ENCODE measurements at regions not wholly inside any gene's neighbourhood (a gene's known extent, or its start where the extent isn't known, plus 50 kb on each side); places are given as distances from the start of the nearest gene placed in this dataset.
"Not testable (repeated sequence)": the region's sequence is repeated elsewhere in the genome, so short reads cannot be mapped to it uniquely, and the experiment has no call there.

DNA sequence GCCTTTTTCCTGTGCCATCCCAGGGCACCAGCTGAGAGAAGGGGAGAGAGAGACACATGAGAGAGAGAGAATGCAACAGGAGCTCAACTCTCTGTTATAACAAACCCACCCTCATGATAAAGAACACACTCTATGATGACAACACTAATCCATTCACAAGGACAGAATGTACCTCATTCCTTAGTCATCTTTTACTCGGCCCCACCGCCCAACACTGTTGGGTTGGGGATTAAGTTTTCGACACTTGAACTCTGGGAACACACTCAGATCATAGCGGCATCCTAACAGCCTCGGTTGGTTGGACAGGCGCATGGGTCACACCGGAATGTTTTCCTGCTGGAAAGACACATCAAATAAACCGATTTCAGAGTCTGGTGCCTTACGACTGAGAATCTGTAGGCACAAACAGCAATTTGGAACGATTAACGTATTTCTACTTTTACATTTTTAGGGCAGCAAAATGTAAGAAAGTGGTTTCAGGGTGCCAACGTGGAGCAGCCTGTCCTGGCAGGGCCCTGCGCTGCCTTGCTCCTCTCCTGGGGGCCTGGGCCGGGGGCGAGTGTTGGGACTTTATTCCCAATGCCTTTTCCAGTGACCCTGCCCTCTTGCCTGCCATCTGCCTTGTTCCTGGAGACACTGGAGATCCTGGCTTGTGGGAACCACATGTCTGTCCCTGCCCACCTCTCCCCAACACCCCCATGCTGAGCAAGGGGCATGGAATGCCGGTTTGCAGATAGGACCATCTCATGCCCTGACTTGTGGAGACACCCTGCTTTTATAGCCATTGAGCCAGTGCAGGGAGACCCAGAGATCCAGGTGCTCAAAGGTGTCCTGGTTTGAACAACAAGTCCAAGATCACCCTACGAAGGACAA is 287.0 kb downstream of the TCERG1L start:
- DNase-seq (ENCODE audit: low read depth in 4 of 4, low spot score in 1 of 4), result no peak

DNA sequence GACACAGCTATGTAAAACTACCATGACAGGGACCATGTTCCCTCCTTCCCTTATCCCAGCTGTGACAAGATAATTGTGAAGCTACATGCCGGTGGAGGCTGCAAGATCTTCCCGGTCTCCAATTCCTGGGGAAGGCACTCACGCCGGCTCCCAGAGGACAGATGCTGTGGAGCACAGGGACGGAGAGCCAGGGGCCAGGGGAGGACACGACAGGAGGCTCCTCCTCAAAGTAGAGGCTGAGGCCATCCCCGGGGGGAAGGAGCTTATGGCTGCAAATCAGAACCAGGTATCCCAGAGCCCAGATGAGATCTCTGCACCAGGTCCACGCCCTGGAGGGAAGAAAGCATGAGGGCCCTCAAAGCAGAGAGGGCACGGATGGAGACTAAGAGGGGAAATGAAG is 286.2 kb downstream of the TCERG1L start:
- DNase-seq (ENCODE audit: low read depth in 4 of 4, low spot score in 1 of 4), result no peak

DNA sequence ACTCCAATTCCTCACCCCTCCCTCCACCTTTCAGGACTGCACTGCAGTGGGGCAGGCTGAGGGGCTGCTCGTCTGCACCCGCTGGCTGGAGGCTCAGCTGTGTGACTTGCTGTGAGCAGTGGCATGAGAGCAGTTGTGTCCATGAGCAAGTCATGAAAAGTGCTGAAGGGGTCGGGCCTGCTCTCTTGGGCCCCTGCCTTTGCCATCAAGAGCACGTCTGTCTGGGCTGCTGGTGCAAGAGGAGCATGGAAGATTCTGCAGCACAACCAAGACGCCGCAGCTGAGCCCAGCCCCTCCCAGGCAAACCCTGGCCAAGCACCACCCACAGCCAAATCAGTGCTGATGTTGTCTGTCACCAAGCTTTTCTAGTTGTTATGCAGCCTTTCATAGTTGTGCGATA is 284.3 kb downstream of the TCERG1L start:
- no peak for DNase-seq (ENCODE audit: low read depth in 4 of 4, low spot score in 1 of 4)

DNA sequence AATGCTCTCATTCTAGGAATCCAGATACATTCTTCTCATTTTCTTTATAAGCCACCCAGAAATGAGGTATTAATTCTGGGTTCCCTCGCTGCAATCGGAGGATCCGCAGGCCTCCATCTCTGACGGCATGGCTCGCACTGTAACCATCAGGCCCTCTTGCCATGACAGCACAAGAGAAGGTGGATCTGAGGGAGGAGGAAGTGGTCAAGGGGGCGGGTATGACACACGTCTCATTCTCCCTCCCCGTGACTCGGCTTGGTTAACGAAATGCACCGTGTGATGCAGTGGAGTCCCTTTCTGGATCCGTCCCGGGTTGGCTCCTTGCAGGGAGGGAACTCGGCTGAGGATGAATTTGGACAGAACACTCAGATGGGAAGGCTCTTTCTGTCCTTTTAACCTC is 280.2 kb downstream of the TCERG1L start:
- no peak for DNase-seq (ENCODE audit: low read depth in 4 of 4, low spot score in 1 of 4)

DNA sequence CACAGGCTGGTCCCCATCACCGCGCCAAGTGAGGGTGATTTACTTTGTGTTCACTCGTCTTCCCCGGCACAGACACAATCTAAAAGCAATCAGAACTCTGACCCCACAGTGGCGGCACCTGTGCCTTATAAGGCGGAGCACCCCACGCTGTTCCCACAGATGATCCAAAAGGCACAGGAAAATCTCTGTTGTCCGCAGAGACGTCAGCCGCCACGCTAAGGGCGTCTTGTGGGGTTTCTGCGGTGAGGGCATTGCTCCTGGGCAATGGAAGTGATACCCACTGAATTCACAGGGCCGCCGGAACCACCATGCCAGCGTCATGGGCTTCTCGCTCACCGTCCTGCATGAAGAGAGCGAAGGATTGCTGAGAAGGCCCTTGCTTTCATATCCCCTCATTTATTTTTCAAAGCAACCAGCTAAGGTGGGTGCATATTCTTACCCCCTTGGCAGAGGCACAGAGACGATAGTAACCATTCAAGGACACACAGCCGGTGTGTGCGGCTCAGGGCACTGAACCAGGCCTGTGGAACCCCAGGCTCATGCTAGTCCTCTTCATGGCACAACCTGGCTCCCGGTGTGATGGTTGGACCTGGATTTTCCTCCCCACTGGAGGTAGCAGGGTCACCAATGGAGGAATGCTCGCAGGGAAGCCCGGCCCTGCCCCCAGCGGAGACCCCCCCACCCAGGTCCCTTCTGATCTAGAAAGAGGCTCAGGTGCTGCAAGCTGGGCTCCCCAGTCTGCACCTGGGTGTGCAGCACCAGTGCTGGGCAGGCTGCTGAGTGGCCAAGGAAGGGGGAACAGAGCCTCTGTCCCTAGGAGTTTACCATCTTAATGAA is 279.0 kb downstream of the TCERG1L start:
- DNase-seq (ENCODE audit: low read depth in 4 of 4, low spot score in 1 of 4), result no peak

DNA sequence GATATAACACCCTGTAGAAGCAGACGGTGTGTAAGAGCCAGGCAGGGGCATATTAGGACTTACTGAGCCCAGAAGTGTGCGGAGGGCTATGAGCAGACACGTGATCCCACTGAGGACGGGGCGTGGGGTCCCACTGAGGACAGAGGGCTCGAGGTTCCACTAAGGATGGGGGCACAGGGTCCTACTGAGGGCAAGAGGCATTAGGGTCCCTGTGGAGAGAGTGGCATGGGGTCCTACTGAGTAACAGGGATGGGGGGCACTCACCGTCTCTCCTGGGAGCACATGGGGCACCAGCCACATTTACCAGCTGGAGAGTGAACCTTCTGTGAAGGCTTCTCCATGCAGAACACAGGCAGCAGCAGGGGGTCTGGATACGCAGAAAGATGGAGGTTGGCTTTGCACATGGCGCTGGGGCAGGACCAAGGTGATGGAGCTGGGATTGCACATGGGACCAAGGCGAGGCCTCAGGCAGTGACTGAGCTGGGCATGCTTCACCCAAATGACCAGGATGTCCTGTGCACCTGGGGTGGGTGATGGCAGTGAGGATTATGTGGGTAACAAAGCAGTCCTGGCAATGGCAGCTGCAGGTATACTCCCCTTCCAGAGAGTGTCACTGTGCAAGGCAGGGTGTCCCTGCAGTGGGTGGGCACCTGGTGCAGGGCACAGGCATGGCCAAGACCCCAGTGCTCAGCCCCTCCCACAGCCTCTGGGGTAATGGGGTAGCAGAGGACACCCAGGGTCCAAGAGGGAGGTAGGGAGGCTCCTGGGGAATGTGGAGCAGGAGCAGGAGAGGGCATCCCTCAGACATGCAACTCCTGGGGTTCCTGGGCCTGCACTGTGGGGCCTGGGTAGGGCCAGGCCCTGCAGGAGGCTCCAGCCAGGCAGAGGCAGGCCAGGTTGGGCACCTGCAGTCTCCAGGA is 278.1 kb downstream of the TCERG1L start:
- DNase-seq (ENCODE audit: low read depth in 4 of 4, low spot score in 1 of 4), result no peak

DNA sequence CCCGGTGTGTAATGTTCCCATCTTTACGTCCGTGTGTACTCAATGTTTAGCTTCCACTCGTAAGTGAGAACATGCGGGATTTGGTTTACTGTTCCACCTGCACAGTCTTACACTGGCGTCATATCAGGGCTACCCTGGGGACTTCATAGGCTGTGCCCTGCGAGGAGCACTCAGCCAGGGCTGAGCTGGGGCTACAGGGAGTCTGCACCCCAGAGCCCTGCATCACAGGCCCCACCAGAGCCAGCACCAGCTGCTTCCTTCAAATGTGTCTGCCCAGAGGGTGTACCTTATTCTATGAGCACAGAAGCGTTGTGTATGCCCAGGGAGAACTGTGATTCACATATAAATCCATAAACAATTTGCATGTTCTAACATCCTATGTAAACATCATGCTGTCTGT is 277.1 kb downstream of the TCERG1L start:
- no peak for DNase-seq (ENCODE audit: low read depth in 4 of 4, low spot score in 1 of 4)

DNA sequence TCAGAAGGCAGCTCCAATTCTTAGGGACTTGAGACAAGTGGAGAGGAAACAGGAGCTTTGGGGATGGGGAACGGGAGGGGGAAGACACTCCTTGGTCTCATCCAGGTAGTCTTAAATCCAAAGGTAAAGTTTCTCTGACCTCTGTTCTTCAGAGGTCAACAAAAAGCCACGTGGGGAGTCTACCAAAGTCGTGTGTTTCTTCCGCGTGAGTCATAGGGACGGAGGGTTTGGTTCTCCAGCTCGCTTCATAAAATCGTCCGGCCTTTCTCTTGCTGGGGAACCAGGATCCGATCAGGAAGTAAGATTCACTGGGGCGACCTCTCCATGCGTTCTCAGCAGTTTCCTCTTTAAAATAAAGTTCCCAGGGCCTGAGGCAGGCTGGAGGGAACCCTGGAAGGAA is 275.7 kb downstream of the TCERG1L start:
- DNase-seq (ENCODE audit: low read depth in 4 of 4, low spot score in 1 of 4), result no peak

DNA sequence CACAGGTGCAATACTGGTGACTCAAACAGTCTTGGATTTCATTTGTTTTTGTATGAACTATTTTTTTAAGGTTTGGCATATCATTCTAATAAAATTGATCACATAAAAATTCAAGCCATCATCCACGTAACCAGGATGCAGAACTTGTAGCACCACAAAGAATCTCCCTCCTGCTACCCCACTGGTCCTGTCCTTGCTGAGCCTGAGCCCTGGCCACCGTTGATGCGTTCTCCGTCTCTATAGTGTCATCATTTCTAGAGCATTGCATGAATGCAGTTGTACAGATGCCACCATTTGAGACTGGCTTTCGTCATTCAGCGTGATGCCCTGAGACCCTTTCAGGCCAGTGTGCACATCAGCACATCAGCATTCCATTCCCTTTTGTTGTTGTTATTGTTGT is 273.5 kb downstream of the TCERG1L start:
- no peak for DNase-seq (ENCODE audit: low read depth in 4 of 4, low spot score in 1 of 4)

DNA sequence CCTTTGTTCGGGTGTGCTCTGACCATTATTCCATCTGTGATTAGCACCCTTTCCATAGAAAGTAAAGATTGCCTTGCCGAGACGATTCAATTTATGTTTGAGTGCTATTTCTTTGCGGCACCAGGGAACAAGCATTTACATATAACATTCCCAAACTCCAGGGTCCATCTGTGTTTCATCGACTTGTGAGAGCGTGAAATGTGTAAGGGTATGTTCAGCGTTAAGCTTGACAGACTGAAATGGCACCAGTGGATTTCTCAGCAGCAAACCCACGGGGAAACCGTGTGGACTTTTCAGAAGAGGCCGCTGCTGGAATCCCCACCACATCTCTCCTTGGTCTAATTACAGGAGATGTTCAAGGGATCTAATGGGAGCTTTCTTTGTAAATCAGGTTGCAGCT is 270.5 kb downstream of the TCERG1L start:
- DNase-seq (ENCODE audit: low read depth in 4 of 4, low spot score in 1 of 4), result no peak

DNA sequence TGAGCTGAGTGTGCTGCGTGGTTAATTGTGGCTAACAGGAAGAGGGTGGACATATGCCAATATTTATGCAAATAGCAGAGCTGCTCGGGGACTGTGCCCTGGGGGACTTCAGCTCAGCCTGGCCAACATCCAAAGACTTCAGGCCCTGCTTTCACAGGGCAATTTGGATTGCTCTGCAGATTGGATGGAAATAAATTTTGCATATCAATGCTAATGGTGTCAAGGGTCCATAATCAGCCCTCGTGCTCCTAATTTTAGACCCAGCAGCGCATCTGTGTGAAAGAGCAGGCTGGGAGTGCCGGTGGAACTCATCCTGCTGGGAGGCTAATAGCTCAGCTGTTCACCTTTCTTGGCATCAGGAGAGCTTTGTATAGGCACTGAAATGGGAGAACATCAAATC is 270.1 kb downstream of the TCERG1L start:
- no peak for DNase-seq (ENCODE audit: low read depth in 4 of 4, low spot score in 1 of 4)

DNA sequence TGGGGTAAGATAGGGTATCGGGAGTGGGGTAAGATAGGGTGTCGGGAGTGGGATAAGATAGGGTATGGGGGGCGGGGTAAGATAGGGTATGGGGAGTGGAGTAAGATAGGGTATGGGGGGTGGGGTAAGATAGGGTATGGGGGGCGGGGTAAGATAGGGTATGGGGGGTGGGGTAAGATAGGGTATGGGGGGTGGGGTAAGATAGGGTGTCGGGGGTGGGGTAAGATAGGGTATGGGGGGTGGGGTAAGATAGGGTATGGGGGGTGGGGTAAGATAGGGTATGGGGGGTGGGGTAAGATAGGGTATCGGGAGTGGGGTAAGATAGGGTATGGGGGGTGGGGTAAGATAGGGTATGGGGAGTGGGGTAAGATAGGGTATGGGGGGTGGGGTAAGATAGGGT is 269.5 kb downstream of the TCERG1L start:
- not testable (repeated sequence) for DNase-seq (ENCODE audit: low read depth in 4 of 4, low spot score in 1 of 4)

Data from stimulated activated CD4-positive, alpha-beta T cell treated with anti-CD3 and anti-CD28 coated beads, Interleukin-1b, Interleukin-23, amount 100 ng/mL, for 24 hours (primary cell).